ENCODE measurements at regions not wholly inside any gene's neighbourhood (a gene's known extent, or its start where the extent isn't known, plus 50 kb on each side); places are given as distances from the start of the nearest gene placed in this dataset.

- Histone ChIP-seq H3K27me3 (ENCODE audit: insufficient read depth, low read depth, severe bottlenecking) (no peaks in the 10 kb centered on the region), H3K4me3 (ENCODE audit: low read depth, low read length) (no peak overlapping the region), H3K27ac (no peak overlapping the region), H3K9me3 (ENCODE audit: severe bottlenecking) (no peaks in the 10 kb centered on the region), H3K36me3 (no peaks in the 10 kb centered on the region)
- DNase-seq: no peak
- TF ChIP-seq CTCF (IDR thresholded peaks at IDR 0.05; ENCODE audit: low read depth, low read length): no peak
Measured at GRCh38 chr2:64848363-64848762, 140.8 kb upstream of the SLC1A4 start.

GRCh38 chr2:64848945-64849344 lies 140.3 kb upstream of the SLC1A4 start:
- no peaks in the 10 kb centered on the region for H3K9me3 ChIP-seq (ENCODE audit: severe bottlenecking)
- H3K27ac ChIP-seq: no peak overlapping the region
- no peaks in the 10 kb centered on the region for H3K36me3 ChIP-seq
- TF ChIP-seq CTCF (IDR thresholded peaks at IDR 0.05; ENCODE audit: low read depth, low read length): no peak
- no peak overlapping the region for H3K4me3 ChIP-seq (ENCODE audit: low read depth, low read length)
- no peak for DNase-seq
- H3K27me3 ChIP-seq (ENCODE audit: insufficient read depth, low read depth, severe bottlenecking): no peaks in the 10 kb centered on the region

GRCh38 chr2:64850642-64851041 lies 138.6 kb upstream of the SLC1A4 start:
- no peaks in the 10 kb centered on the region for H3K9me3 ChIP-seq (ENCODE audit: severe bottlenecking)
- no peak overlapping the region for H3K27ac ChIP-seq
- H3K27me3 ChIP-seq (ENCODE audit: insufficient read depth, low read depth, severe bottlenecking): no peaks in the 10 kb centered on the region
- H3K36me3 ChIP-seq: no peaks in the 10 kb centered on the region
- H3K4me3 ChIP-seq (ENCODE audit: low read depth, low read length): no peak overlapping the region
- no peak for TF ChIP-seq CTCF (IDR thresholded peaks at IDR 0.05; ENCODE audit: low read depth, low read length)
- no peak for DNase-seq

GRCh38 chr2:64852771-64853241 lies 136.4 kb upstream of the SLC1A4 start:
- H3K27ac ChIP-seq: no peak overlapping the region
- no peak for TF ChIP-seq CTCF (IDR thresholded peaks at IDR 0.05; ENCODE audit: low read depth, low read length)
- H3K27me3 ChIP-seq (ENCODE audit: insufficient read depth, low read depth, severe bottlenecking): no peaks in the 10 kb centered on the region
- no peak overlapping the region for H3K4me3 ChIP-seq (ENCODE audit: low read depth, low read length)
- H3K9me3 ChIP-seq (ENCODE audit: severe bottlenecking): no peaks in the 10 kb centered on the region
- DNase-seq: no peak
- H3K36me3 ChIP-seq: no peaks in the 10 kb centered on the region

- H3K27ac ChIP-seq: no peak overlapping the region
- H3K27me3 ChIP-seq (ENCODE audit: insufficient read depth, low read depth, severe bottlenecking): no peaks in the 10 kb centered on the region
- H3K9me3 ChIP-seq (ENCODE audit: severe bottlenecking): no peaks in the 10 kb centered on the region
- H3K4me3 ChIP-seq (ENCODE audit: low read depth, low read length): no peak overlapping the region
- H3K36me3 ChIP-seq: no peaks in the 10 kb centered on the region
- no peak for TF ChIP-seq CTCF (IDR thresholded peaks at IDR 0.05; ENCODE audit: low read depth, low read length)
- DNase-seq: no peak
Measured at GRCh38 chr2:64853306-64853705, 135.9 kb upstream of the SLC1A4 start.

GRCh38 chr2:64853894-64854293 lies 135.3 kb upstream of the SLC1A4 start:
- no peak for TF ChIP-seq CTCF (IDR thresholded peaks at IDR 0.05; ENCODE audit: low read depth, low read length)
- no peak for DNase-seq
- no peak overlapping the region for H3K4me3 ChIP-seq (ENCODE audit: low read depth, low read length)
- H3K27ac ChIP-seq: no peak overlapping the region
- no peaks in the 10 kb centered on the region for H3K36me3 ChIP-seq
- H3K9me3 ChIP-seq (ENCODE audit: severe bottlenecking): no peaks in the 10 kb centered on the region
- H3K27me3 ChIP-seq (ENCODE audit: insufficient read depth, low read depth, severe bottlenecking): no peaks in the 10 kb centered on the region

All from WERI-Rb-1 (cell line).